ENCODE measurements at regions not wholly inside any gene's neighbourhood (a gene's known extent, or its start where the extent isn't known, plus 50 kb on each side); places are given as distances from the start of the nearest gene placed in this dataset.
A peak's percentile ranks its signal among the peaks of the same experiment; 100 is the strongest.

DNA sequence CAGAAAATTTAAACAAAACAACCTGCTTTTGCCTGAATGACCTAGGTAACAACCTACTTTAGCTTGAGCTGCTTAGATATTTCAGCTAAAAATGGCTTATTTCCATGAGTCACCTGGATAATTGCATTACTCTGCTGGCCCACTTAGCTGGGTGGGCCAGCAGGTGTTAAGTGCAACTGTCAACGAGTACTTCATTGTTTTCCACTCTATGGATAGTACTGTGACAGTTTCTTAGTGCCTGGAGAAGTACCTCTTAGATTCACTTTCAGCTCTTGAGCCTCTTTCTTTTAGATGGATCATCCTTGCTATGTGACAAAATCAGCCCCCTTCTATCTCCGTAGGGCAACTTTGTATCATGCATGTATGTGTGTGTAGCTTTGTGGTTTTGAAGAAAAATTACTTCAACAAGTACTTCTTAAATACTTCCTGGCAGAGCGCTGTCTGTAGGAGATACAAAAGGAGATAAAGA lies 368.2 kb upstream of the ATP2B1 start:
- FAIRE-seq (no peak), DNase-seq (ENCODE audit: insufficient read length) (no peak)

DNA sequence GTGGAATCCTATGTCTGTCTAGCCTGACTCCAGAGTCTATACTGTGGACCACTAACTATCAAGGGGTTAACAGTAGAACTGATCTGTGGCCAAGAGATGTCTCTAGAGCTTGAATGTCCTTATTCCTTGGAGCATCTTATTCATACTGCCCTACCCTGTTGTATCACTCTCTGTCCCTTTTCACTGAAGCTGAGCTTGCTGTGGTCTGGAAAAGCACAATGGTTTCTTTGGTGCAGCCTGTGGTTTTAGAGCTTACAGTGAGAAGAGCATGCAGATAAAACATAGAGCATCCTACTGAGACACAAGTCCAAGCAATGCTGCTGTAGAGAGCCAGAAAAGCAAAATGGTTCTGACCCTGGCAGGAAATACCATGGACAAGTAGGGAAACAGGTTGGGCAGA lies 367.0 kb upstream of the ATP2B1 start:
- FAIRE-seq (no peak), DNase-seq (ENCODE audit: insufficient read length) (no peak)
- no peak for TF ChIP-seq POLR2A (IDR thresholded peaks at IDR 0.05; ENCODE audit: low read depth, low read length)
- no peak for TF ChIP-seq TAF1 (IDR thresholded peaks at IDR 0.05; ENCODE audit: borderline replicate concordance, low read depth, low read length)
- no peak for TF ChIP-seq POLR2AphosphoS5 (IDR thresholded peaks at IDR 0.05; ENCODE audit: low read depth, low read length)

More for the DNA sequence above, 368.2 kb upstream of the ATP2B1 start:
- TF ChIP-seq TAF1 (IDR thresholded peaks at IDR 0.05; ENCODE audit: borderline replicate concordance, low read depth, low read length) (no peak), POLR2A (IDR thresholded peaks at IDR 0.05; ENCODE audit: low read depth, low read length) (no peak), POLR2AphosphoS5 (IDR thresholded peaks at IDR 0.05; ENCODE audit: low read depth, low read length) (no peak)

DNA sequence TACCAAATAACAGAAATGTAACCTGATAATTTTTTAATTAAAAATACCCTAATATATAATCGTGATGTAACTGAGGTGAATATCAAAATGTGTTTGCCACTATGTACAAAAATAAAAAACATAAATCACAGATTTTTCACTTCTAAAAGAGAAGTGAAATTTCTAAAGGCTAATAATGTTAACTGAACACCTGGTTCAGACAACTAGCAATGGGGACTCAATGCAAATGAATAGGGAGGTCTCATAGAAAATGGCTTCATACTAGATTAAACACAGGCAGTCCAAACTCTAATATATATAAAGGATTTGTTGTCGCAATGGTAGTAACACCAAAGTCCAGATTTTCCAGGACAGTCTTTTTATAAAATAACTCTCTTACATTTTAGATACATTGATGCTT lies 365.4 kb upstream of the ATP2B1 start:
- DNase-seq (ENCODE audit: insufficient read length) (no peak), FAIRE-seq (no peak)

DNA sequence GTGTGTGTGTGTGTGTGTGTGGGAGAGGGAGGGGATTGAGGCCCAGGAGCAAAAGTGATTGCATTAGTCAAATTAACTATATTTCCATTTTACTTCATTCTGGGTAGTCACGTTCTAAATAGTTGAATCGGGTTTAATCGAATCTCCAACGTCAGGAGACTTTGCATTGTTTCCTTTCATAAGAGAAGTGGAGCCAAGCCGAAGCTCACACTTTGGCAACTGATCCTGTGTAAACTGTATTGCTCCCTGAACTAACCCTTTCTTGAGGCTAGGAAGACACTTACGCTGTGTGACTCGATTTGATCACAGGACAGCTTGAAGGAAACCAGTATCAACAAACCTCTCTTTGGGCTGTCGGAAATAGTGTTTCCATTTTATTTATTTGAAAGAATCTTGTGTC lies 363.4 kb upstream of the ATP2B1 start:
- FAIRE-seq, result no peak
- no peak for DNase-seq (ENCODE audit: insufficient read length)
- TF ChIP-seq TAF1 (IDR thresholded peaks at IDR 0.05; ENCODE audit: borderline replicate concordance, low read depth, low read length) (no peak), POLR2A (IDR thresholded peaks at IDR 0.05; ENCODE audit: low read depth, low read length) (no peak), POLR2AphosphoS5 (IDR thresholded peaks at IDR 0.05; ENCODE audit: low read depth, low read length) (no peak)

More for the DNA sequence above, 365.4 kb upstream of the ATP2B1 start:
- TF ChIP-seq POLR2A (IDR thresholded peaks at IDR 0.05; ENCODE audit: low read depth, low read length) (no peak), POLR2AphosphoS5 (IDR thresholded peaks at IDR 0.05; ENCODE audit: low read depth, low read length) (no peak), TAF1 (IDR thresholded peaks at IDR 0.05; ENCODE audit: borderline replicate concordance, low read depth, low read length) (no peak)

DNA sequence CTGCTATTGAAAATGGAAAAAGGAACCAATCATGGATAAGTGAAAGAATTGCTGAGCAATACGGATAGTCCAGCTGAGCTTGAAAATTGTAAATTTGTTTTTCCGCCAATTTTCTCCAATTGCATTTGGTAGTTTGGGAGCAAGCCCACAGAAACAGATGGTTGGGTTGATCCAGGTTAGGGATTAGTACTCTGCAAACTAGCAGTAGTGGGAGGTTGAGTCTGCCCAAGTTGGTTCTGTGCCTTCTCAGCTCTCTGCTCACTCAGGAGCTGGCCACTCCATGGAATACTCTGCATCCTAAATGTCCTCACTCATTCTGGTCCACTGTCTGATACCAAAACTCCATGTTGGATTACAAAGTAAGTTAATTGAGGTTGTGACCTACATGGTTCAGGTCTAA lies 361.1 kb upstream of the ATP2B1 start:
- TF ChIP-seq POLR2AphosphoS5 (IDR thresholded peaks at IDR 0.05; ENCODE audit: low read depth, low read length), result no peak
- FAIRE-seq, result no peak
- no peak for DNase-seq (ENCODE audit: insufficient read length)

DNA sequence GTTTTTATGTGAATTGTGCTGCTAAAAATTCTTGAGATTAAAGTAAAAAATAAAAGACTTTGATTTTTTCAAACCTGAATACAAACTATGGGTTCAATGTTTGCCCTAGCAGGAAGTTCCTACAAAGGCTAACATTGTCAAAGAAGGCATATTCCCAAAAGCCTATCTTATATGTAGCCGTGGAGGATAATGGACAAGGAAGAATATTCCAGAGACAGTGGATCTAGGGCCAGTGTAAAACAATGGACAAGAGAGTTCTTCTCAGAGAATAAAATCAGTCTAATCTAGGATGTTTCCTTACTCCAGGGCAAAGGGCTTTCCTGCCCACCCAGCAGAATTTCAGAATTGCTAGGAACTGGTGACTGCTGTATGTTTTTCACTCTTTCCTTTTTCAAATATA lies 359.2 kb upstream of the ATP2B1 start:
- no peak for TF ChIP-seq POLR2AphosphoS5 (IDR thresholded peaks at IDR 0.05; ENCODE audit: low read depth, low read length)
- TF ChIP-seq POLR2A (IDR thresholded peaks at IDR 0.05; ENCODE audit: low read depth, low read length), result no peak
- TF ChIP-seq TAF1 (IDR thresholded peaks at IDR 0.05; ENCODE audit: borderline replicate concordance, low read depth, low read length), result no peak
- DNase-seq (ENCODE audit: insufficient read length) (no peak), FAIRE-seq (no peak)

DNA sequence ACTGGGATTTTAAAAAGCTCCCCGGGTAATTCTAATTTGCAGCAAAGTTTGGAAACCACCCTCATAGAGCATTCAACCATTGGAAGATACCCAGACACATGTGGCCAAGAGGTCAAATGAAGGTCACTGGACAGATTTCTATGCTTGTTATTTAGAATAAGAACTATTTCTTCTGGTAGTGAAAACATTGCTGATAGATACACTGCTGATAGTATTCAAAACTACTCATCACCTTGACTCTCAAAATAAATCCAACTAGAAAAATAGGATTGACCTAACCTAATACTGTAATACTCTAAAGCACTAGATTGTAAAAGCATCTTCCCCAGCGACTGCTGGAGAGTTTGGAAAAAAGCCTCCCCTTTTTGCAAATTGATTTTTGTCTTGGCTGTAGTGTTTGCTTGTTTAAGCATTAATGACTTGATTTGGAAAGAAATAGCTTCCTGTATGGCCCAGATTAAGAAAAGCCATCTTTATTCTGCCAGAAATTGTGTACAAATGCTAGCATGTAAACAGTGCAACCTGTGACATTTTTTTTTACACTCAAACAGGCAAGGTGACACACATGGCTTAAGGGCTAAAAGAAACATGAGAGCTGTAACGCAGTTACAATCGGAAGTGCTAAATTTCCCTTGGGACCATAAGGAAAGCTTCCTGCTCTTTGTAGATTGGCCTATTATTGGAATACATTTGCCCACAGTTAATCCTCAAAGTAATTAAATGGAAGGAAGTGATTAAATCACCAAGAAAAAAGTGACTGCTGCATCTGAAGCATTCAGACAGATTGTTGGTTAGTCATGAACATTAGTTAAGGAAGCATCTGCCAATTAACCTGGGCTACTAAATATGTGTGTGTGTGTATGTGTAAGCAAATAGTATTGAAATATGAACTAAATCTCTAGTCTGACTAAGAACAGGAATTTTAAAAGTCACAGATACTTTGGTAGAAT lies 356.5 kb upstream of the ATP2B1 start:
- peak; percentile 21 for FAIRE-seq
- no peak for DNase-seq (ENCODE audit: insufficient read length)

DNA sequence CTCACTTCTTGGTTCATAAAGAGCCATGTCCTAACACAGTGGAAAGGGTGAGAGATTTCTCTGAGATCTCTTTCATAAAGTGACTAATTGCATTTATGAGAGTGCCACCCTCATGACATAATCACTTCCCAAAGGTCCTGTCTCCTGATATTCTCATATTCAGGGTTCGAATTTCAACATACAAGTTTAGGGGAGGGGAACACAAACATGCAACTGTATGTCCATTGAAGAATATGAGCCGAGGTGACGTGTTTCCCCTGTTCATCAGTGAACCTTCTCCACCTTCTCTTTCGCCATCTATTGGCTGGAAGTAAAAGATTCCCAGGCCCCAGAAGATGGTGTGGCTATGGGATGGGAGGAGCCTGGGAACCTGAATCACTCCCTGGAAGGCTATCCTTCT lies 354.2 kb upstream of the ATP2B1 start:
- no peak for TF ChIP-seq POLR2A (IDR thresholded peaks at IDR 0.05; ENCODE audit: low read depth, low read length)
- no peak for TF ChIP-seq POLR2AphosphoS5 (IDR thresholded peaks at IDR 0.05; ENCODE audit: low read depth, low read length)
- no peak for TF ChIP-seq TAF1 (IDR thresholded peaks at IDR 0.05; ENCODE audit: borderline replicate concordance, low read depth, low read length)
- FAIRE-seq, result no peak
- DNase-seq (ENCODE audit: insufficient read length), result no peak

More for the DNA sequence above, 356.5 kb upstream of the ATP2B1 start:
- TF ChIP-seq POLR2A (IDR thresholded peaks at IDR 0.05; ENCODE audit: low read depth, low read length) (no peak), TAF1 (IDR thresholded peaks at IDR 0.05; ENCODE audit: borderline replicate concordance, low read depth, low read length) (no peak), POLR2AphosphoS5 (IDR thresholded peaks at IDR 0.05; ENCODE audit: low read depth, low read length) (no peak)

DNA sequence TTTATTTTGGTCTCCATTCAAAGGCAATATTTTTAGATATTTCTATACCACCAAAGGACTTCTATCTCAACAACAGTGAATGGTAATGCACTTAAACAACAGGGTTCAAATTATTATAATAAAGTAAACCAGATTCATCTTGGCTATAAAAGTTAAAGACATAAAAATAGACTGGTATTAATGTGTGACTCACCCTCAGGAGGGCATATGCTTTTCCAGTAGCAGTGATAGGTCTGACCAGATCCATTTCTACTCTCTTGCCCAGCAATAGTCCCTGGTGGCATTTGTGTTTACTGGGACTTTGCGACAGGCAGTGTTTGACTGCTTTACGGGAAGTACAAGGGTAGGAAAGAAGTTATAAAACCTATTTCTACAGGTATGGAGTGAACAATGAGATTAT lies 353.2 kb upstream of the ATP2B1 start:
- FAIRE-seq (no peak), DNase-seq (ENCODE audit: insufficient read length) (no peak)
- TF ChIP-seq POLR2AphosphoS5 (IDR thresholded peaks at IDR 0.05; ENCODE audit: low read depth, low read length), result no peak
- no peak for TF ChIP-seq TAF1 (IDR thresholded peaks at IDR 0.05; ENCODE audit: borderline replicate concordance, low read depth, low read length)
- TF ChIP-seq POLR2A (IDR thresholded peaks at IDR 0.05; ENCODE audit: low read depth, low read length), result no peak

DNA sequence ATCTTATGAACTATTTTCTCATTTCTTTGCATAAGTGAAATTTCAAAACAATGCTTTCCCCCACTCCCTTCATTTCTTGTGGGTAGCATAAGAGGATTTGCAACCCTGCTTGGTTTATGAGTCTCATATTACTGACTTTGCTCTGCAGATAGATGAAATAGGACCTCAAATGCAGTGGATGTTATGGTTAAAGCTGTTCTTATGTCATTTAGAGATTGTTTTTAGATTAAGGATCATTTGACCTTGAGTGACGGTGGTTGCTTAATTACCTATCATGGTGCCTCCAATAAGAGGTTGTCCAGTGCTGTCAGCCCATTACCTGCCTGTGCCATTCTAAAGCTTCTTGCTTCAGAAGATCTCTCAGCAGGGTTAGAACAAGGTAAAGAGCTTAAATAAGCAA lies 351.4 kb upstream of the ATP2B1 start:
- TF ChIP-seq TAF1 (IDR thresholded peaks at IDR 0.05; ENCODE audit: borderline replicate concordance, low read depth, low read length) (no peak), POLR2A (IDR thresholded peaks at IDR 0.05; ENCODE audit: low read depth, low read length) (no peak), POLR2AphosphoS5 (IDR thresholded peaks at IDR 0.05; ENCODE audit: low read depth, low read length) (no peak)
- no peak for FAIRE-seq

DNA sequence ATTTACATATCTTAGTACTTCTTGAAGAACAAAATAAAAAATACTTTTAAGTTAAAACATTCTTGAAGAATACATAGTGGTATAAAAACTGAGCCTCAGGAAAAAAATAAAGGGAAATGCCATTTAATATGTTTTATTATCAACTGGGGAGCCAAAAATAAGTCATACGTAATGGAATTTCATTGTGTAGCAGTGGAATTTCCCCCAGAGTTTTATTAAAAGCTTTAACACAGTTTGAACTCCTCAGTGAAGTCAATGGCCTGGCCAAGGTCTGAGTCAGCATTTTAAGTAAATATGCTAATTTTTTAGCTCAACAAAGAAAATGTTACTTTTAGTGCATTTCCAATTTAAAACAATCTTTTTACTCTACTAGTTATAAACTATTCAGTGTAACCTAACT lies 350.1 kb upstream of the ATP2B1 start:
- TF ChIP-seq POLR2AphosphoS5 (IDR thresholded peaks at IDR 0.05; ENCODE audit: low read depth, low read length) (no peak), POLR2A (IDR thresholded peaks at IDR 0.05; ENCODE audit: low read depth, low read length) (no peak), TAF1 (IDR thresholded peaks at IDR 0.05; ENCODE audit: borderline replicate concordance, low read depth, low read length) (no peak)
- DNase-seq (ENCODE audit: insufficient read length) (no peak), FAIRE-seq (no peak)

More for the DNA sequence above, 351.4 kb upstream of the ATP2B1 start:
- no peak for DNase-seq (ENCODE audit: insufficient read length)

DNA sequence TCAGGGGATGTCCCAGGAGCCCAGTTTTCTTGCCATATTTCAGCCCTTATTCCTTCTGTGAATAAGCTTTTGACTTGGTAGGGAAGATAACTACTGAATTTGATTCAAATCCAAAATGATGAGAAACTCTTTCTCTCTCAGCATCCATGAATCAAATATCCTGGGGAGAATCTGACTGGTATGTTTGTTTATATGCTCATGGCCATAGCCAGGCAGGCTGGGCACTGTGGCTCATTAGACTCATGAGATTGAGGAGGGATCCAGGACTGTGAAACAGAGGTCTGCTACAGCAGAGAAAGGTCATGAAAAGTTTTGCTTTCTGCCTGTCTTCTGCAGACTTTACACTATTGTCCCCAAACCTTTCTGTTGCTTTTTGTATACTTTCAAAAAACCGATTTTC lies 346.4 kb upstream of the ATP2B1 start:
- FAIRE-seq, result no peak
- TF ChIP-seq POLR2A (IDR thresholded peaks at IDR 0.05; ENCODE audit: low read depth, low read length) (no peak), TAF1 (IDR thresholded peaks at IDR 0.05; ENCODE audit: borderline replicate concordance, low read depth, low read length) (no peak), POLR2AphosphoS5 (IDR thresholded peaks at IDR 0.05; ENCODE audit: low read depth, low read length) (no peak)

More for the DNA sequence above, 346.4 kb upstream of the ATP2B1 start:
- DNase-seq (ENCODE audit: insufficient read length), result no peak
